B cell (primary cell): ENCODE measurements at regions not wholly inside any gene's neighbourhood (a gene's known extent, or its start where the extent isn't known, plus 50 kb on each side); places are given as distances from the start of the nearest gene placed in this dataset.
"Not testable (repeated sequence)": the region's sequence is repeated elsewhere in the genome, so short reads cannot be mapped to it uniquely, and the experiment has no call there.

Source experiments
- ATAC-seq: fragments of 200-7000 bp; cut with Tn5 transposase; one replicate; pipeline ENCODE4 v1.10.0; 2021; ENCODE audit warnings: low read depth, mild to moderate bottlenecking, moderate number of reproducible peaks, moderate library complexity
- CTCF ChIA-PET: fragments of 350-600 bp; sonication (Branson Sonifier 250); formaldehyde crosslinking; loops from one replicate; lab custom pipeline; 2021; ENCODE audit warnings: antibody characterized with exemption, inconsistent platforms; lab: Charles Lee
- POLR2A ChIA-PET: fragments of 350-600 bp; sonication (Branson Sonifier 250); formaldehyde crosslinking; loops from one replicate; lab custom pipeline; 2021; ENCODE audit warnings: antibody characterized with exemption; lab: Charles Lee
- DNase-seq: peaks from one replicate; pipeline ENCODE4 v3.0.0; 2013
- H2AFZ ChIP-seq: 2 replicates; pipeline ENCODE4 v1.6.1; 2012; ENCODE audit warnings: mild to moderate bottlenecking, low read depth, low read length; ENCODE audit not compliant: insufficient read depth, poor library complexity, severe bottlenecking
- H3K27ac ChIP-seq, 2 donors: 1 replicate in 1 of 2; 2 replicates in 1 of 2; pipeline ENCODE4 v1.5.1; 2012 to 2013; ENCODE audit warnings: low read length in 2 of 2, mild to moderate bottlenecking in 2 of 2, moderate library complexity in 1 of 2
- H3K27me3 ChIP-seq, 4 experiments: fragments of 200-600 bp in 1 of 4; sonication (generic) in 1 of 4; replicated peaks in 1 of 4; 1 replicate in 2 of 4; 2 replicates in 2 of 4; pipeline versions ENCODE4 v1.6.1 to v1.7.0; 2013 to 2016; ENCODE audit warnings: low read length in 3 of 4, mild to moderate bottlenecking in 2 of 4, mixed read lengths in 1 of 4, moderate library complexity in 1 of 4; ENCODE audit not compliant: insufficient read depth in 4 of 4, control insufficient read depth in 3 of 4; ENCODE audit errors: control extremely low read depth in 1 of 4
- H3K36me3 ChIP-seq, 2 experiments: replicated peaks in 1 of 2; 1 replicate in 1 of 2; 2 replicates in 1 of 2; pipeline versions ENCODE4 v1.6.1 to v1.7.1; 2013; ENCODE audit warnings: low read length in 1 of 2; ENCODE audit not compliant: insufficient read depth in 2 of 2, control insufficient read depth in 1 of 2; ENCODE audit errors: control extremely low read depth in 1 of 2, extremely low read depth in 1 of 2
- H3K4me1 ChIP-seq, 2 donors: fragments of 200-600 bp in 1 of 2; sonication (generic) in 1 of 2; 1 replicate in 1 of 2; 2 replicates in 1 of 2; pipeline versions ENCODE4 v1.5.1 to v1.6.1; 2013 to 2017; ENCODE audit warnings: low read length in 2 of 2; ENCODE audit not compliant: control insufficient read depth in 2 of 2, insufficient read depth in 2 of 2
- H3K4me2 ChIP-seq: replicated peaks from 2 replicates; pipeline ENCODE3; 2012; ENCODE audit warnings: mild to moderate bottlenecking, low read depth, low read length; ENCODE audit not compliant: poor library complexity, severe bottlenecking
- H3K4me3 ChIP-seq, 5 experiments: fragments of 200-600 bp in 1 of 5; sonication (generic) in 1 of 5; 1 replicate in 3 of 5; 2 replicates in 2 of 5; pipeline versions ENCODE4 v1.5.1 to v1.7.0; 2011 to 2016; ENCODE audit warnings: low read length in 4 of 5, mild to moderate bottlenecking in 4 of 5, low read depth in 2 of 5, control low read depth in 1 of 5, moderate library complexity in 1 of 5; ENCODE audit not compliant: insufficient read depth in 1 of 5; ENCODE audit errors: control extremely low read depth in 1 of 5, extremely low read depth in 1 of 5
- H3K79me2 ChIP-seq: fragments of 200-600 bp; sonication (generic); one replicate; pipeline ENCODE4 v1.6.0; 2016; ENCODE audit warnings: low read length; ENCODE audit not compliant: control insufficient read depth, insufficient read depth
- H3K9ac ChIP-seq: fragments of 200-600 bp; sonication (generic); 2 replicates; pipeline ENCODE4 v1.6.1; 2017; ENCODE audit warnings: mild to moderate bottlenecking, low read length, moderate library complexity
- H3K9me3 ChIP-seq, 3 donors: one replicate each; pipeline versions ENCODE4 v1.6.1 to v1.7.1; 2013; ENCODE audit warnings: low read length in 2 of 3; ENCODE audit not compliant: control insufficient read depth in 2 of 3, insufficient read depth in 1 of 3; ENCODE audit errors: control extremely low read depth in 1 of 3
- H4K20me1 ChIP-seq: 2 replicates; pipeline ENCODE4 v1.6.0; 2012; ENCODE audit warnings: mild to moderate bottlenecking, low read length; ENCODE audit not compliant: insufficient read depth, control insufficient read depth, poor library complexity, severe bottlenecking
- H3K27ac Mint-ChIP-seq: one replicate; pipeline ENCODE4 v1.8.0; 2021; ENCODE audit warnings: mixed read lengths
- H3K27me3 Mint-ChIP-seq: one replicate; pipeline ENCODE4 v1.8.0; 2021; ENCODE audit warnings: mixed read lengths
- H3K4me1 Mint-ChIP-seq: one replicate; pipeline ENCODE4 v1.8.0; 2021; ENCODE audit warnings: mixed read lengths
- H3K4me3 Mint-ChIP-seq: one replicate; pipeline ENCODE4 v1.8.0; 2021; ENCODE audit warnings: mixed read lengths
- H3K9me3 Mint-ChIP-seq: one replicate; pipeline ENCODE4 v1.8.0; 2022; ENCODE audit warnings: mixed read lengths; ENCODE audit not compliant: insufficient read depth
- CTCF ChIP-seq: fragments of 200-600 bp; IDR thresholded peaks from one replicate; pipeline ENCODE4 v1.8.0; 2022; ENCODE audit warnings: antibody characterized with exemption, mild to moderate bottlenecking
- EZH2 ChIP-seq: IDR thresholded peaks from 2 replicates; pipeline ENCODE4 v1.6.1; 2012; ENCODE audit warnings: borderline replicate concordance, low read depth, mild to moderate bottlenecking, moderate library complexity, low read length; ENCODE audit not compliant: insufficient read depth, poor library complexity, severe bottlenecking
- WGBS: methylation state at CpG from one replicate; pipeline ENCODE4 v1.1.5; 2013; ENCODE audit warnings: missing lambda C conversion rate; ENCODE audit not compliant: insufficient coverage; 5-methylcytosine and 5-hydroxymethylcytosine counted together
- intact Hi-C: fragments of 100-400 bp; cut with micrococcal nuclease; formaldehyde crosslinking; loops from one replicate; pipeline ENCODE4 v1.10.0; 2022

GRCh38 chr1:218015106-218015505 lies 270.0 kb upstream of the RRP15 start:
- H3K27ac ChIP-seq, CTCF ChIA-PET, H3K4me3 ChIP-seq, H3K4me1 ChIP-seq, H3K9ac ChIP-seq, H3K9me3 Mint-ChIP-seq, H3K9me3 ChIP-seq, H3K4me3 Mint-ChIP-seq, ATAC-seq, H2AFZ ChIP-seq, H4K20me1 ChIP-seq, H3K27me3 Mint-ChIP-seq, H3K36me3 ChIP-seq, H3K4me1 Mint-ChIP-seq, DNase-seq, H3K27ac Mint-ChIP-seq, H3K4me2 ChIP-seq, H3K79me2 ChIP-seq, intact Hi-C loops, H3K27me3 ChIP-seq, POLR2A ChIA-PET: not testable (repeated sequence)
- no CpG with 5 or more reads among the region's 8 CpGs for WGBS

GRCh38 chr1:218024211-218024720 lies 260.8 kb upstream of the RRP15 start:
- Histone ChIP-seq H3K4me2 (no peak overlapping the region), H3K9me3 (peaks cover 0 to 5% (median 0%) of the 10 kb centered on the region in 3 donors), H3K27ac (no peak overlapping the region), H3K79me2 (no peaks in the 10 kb centered on the region), H3K27me3 (no peaks in the 10 kb centered on the region), H3K4me1 (no peaks in the 10 kb centered on the region), H4K20me1 (no peaks in the 10 kb centered on the region), H3K4me3 (no peak overlapping the region), H2AFZ (no peak overlapping the region), H3K36me3 (no peaks in the 10 kb centered on the region), H3K9ac (no peak overlapping the region)
- POLR2A ChIA-PET, result no interaction called here
- 60% methylated on average over 1 of the region's 2 CpGs for WGBS
- H3K9me3 Mint-ChIP-seq, result no peaks in the 10 kb centered on the region
- intact Hi-C loops, result no loop called here
- ATAC-seq, result no peak
- H3K27me3 Mint-ChIP-seq, result no peaks in the 10 kb centered on the region
- H3K4me3 Mint-ChIP-seq, result no peak overlapping the region
- CTCF ChIA-PET, result no interaction called here
- no peak for TF ChIP-seq EZH2
- no peak for TF ChIP-seq CTCF
- no peaks in the 10 kb centered on the region for H3K4me1 Mint-ChIP-seq
- no peak for DNase-seq
- no peak overlapping the region for H3K27ac Mint-ChIP-seq
